GM23248 (cell line): ENCODE measurements at regions not wholly inside any gene's neighbourhood (a gene's known extent, or its start where the extent isn't known, plus 50 kb on each side); places are given as distances from the start of the nearest gene placed in this dataset.

ENCODE experiments used
- EZH2 ChIP-seq: fragments of 200-600 bp; sonication (generic); IDR thresholded peaks from 2 replicates; pipeline ENCODE4 v1.6.1; 2018; ENCODE audit warnings: antibody characterized with exemption, mild to moderate bottlenecking; ENCODE audit not compliant: insufficient read depth, poor library complexity, severe bottlenecking
- EZH2phosphoT487 ChIP-seq: fragments of 200-600 bp; sonication (generic); IDR thresholded peaks from 2 replicates; pipeline ENCODE4 v1.6.1; 2018; ENCODE audit warnings: antibody characterized with exemption, moderate library complexity, mild to moderate bottlenecking, low read depth; ENCODE audit not compliant: insufficient read depth

DNA sequence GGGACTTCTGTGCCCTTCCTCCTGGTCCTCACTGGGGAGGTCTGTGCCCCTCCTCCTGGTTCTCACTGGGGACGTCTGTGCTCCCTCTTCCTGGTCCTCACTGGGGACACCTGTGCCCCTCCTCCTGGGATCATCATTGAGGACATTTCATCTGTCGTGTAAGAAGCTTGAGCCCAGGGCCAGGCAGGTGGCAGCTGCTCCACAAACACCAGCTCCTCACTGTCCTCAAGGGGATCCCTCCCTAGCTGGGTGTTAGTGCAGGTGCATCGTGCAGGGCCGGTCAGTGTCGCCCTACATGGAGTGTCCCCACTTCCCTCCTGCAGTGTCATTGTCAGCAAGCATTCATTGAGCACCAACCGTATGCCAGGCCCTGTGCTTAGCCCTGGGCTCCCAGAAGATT, 312.7 kb downstream of the PTPRU start:
- TF ChIP-seq EZH2 (no peak), EZH2phosphoT487 (no peak)
